ENCODE measurements at regions not wholly inside any gene's neighbourhood (a gene's known extent, or its start where the extent isn't known, plus 50 kb on each side); places are given as distances from the start of the nearest gene placed in this dataset.

- H3K4me1 ChIP-seq (replicated peaks in 1 of 2): no peaks in the 10 kb centered on the region
- H3K4me3 ChIP-seq: no peak overlapping the region
- intact Hi-C loops (cut with DNase I): no loop called here
- no peaks in the 10 kb centered on the region for H3K36me3 ChIP-seq (replicated peaks in 1 of 2)
- no peaks in the 10 kb centered on the region for H3K27me3 ChIP-seq
- H3K27ac ChIP-seq: no peak overlapping the region
- no peak for DNase-seq
- TF ChIP-seq, protein P1, sequence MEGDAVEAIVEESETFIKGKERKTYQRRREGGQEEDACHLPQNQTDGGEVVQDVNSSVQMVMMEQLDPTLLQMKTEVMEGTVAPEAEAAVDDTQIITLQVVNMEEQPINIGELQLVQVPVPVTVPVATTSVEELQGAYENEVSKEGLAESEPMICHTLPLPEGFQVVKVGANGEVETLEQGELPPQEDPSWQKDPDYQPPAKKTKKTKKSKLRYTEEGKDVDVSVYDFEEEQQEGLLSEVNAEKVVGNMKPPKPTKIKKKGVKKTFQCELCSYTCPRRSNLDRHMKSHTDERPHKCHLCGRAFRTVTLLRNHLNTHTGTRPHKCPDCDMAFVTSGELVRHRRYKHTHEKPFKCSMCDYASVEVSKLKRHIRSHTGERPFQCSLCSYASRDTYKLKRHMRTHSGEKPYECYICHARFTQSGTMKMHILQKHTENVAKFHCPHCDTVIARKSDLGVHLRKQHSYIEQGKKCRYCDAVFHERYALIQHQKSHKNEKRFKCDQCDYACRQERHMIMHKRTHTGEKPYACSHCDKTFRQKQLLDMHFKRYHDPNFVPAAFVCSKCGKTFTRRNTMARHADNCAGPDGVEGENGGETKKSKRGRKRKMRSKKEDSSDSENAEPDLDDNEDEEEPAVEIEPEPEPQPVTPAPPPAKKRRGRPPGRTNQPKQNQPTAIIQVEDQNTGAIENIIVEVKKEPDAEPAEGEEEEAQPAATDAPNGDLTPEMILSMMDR (IDR thresholded peaks at IDR 0.05): no peak
- no peak for TF ChIP-seq POLR2A (IDR thresholded peaks at IDR 0.05)
- H3K9me3 ChIP-seq (replicated peaks in 1 of 3): no peaks in the 10 kb centered on the region
- 39 to 69% (median 52%) methylated on average over 1 of the region's 1 CpG for WGBS, 4 donors
Observed at GRCh38 chr13:62839338-62839737, 1423.7 kb upstream of the PCDH20 start.

- Histone ChIP-seq H3K9me3 (replicated peaks in 1 of 3) (no peaks in the 10 kb centered on the region), H3K27me3 (no peaks in the 10 kb centered on the region), H3K4me1 (replicated peaks in 1 of 2) (no peaks in the 10 kb centered on the region), H3K27ac (no peak overlapping the region), H3K4me3 (no peak overlapping the region), H3K36me3 (replicated peaks in 1 of 2) (no peaks in the 10 kb centered on the region)
- intact Hi-C loops (cut with DNase I): no loop called here
- DNase-seq: no peak
- no peak for TF ChIP-seq POLR2A (IDR thresholded peaks at IDR 0.05)
- TF ChIP-seq, protein P1 (IDR thresholded peaks at IDR 0.05): no peak
Observed at GRCh38 chr13:62838929-62839328, 1423.3 kb upstream of the PCDH20 start.

GRCh38 chr13:62837895-62838294, 1422.2 kb upstream of the PCDH20 start:
- no peak for DNase-seq
- Histone ChIP-seq H3K36me3 (replicated peaks in 1 of 2) (no peaks in the 10 kb centered on the region), H3K9me3 (replicated peaks in 1 of 3) (no peaks in the 10 kb centered on the region), H3K4me3 (no peak overlapping the region), H3K27ac (no peak overlapping the region), H3K4me1 (replicated peaks in 1 of 2) (no peaks in the 10 kb centered on the region), H3K27me3 (no peaks in the 10 kb centered on the region)
- 80 to 83% (median 82%) methylated on average over 2 of the region's 2 CpGs for WGBS, 4 donors
- TF ChIP-seq POLR2A (IDR thresholded peaks at IDR 0.05): no peak
- TF ChIP-seq, protein P1 (IDR thresholded peaks at IDR 0.05): no peak
- intact Hi-C loops (cut with DNase I): no loop called here

- Histone ChIP-seq H3K4me3 (no peak overlapping the region), H3K27me3 (no peaks in the 10 kb centered on the region), H3K4me1 (replicated peaks in 1 of 2) (no peaks in the 10 kb centered on the region), H3K27ac (no peak overlapping the region), H3K9me3 (replicated peaks in 1 of 3) (no peaks in the 10 kb centered on the region), H3K36me3 (replicated peaks in 1 of 2) (no peaks in the 10 kb centered on the region)
- TF ChIP-seq, protein P1 (IDR thresholded peaks at IDR 0.05): no peak
- no peak for TF ChIP-seq POLR2A (IDR thresholded peaks at IDR 0.05)
- intact Hi-C loops (cut with DNase I): no loop called here
- no peak for DNase-seq
- WGBS, 4 donors: 72 to 78% (median 76%) methylated on average over 2 of the region's 2 CpGs
Observed at GRCh38 chr13:62829486-62829885, 1413.8 kb upstream of the PCDH20 start.
